ENCODE measurements at regions not wholly inside any gene's neighbourhood (a gene's known extent, or its start where the extent isn't known, plus 50 kb on each side); places are given as distances from the start of the nearest gene placed in this dataset.
A peak's percentile ranks its signal among the peaks of the same experiment; 100 is the strongest.

DNA sequence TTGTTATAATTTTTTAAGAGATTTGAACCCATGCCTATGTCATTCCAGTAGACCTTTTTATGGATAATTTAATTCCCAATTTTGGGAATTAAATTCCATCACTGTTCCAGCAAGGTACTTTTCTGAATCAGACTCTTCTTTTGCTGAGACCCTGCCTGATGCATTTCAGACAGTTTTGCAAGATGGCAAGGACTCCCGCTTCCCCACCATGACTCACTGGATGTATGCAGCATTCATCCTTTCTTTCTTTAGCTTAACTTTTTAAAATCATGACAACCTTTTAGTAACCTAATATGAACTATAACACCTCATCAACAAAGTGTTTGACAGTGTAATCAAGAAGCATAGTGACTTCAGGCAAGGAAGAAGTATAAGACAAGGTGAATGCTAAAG, 178.1 kb upstream of the LEF1 start:
- H3K27ac ChIP-seq: no peak overlapping the region
- DNase-seq (ENCODE audit: low read depth, low spot score): no peak

- DNase-seq (ENCODE audit: low read depth, low spot score): no peak
- H3K27ac ChIP-seq: no peak overlapping the region
These were observed 177.4 kb upstream of the LEF1 start for GRCh38 chr4:108345862-108346817.

GRCh38 chr4:108342325-108342970, 173.7 kb upstream of the LEF1 start:
- no peak for DNase-seq (ENCODE audit: low read depth, low spot score)
- H3K27ac ChIP-seq: no peak overlapping the region

- DNase-seq (ENCODE audit: low read depth, low spot score): no peak
- H3K27ac ChIP-seq: no peak overlapping the region
These were observed 169.2 kb upstream of the LEF1 start for GRCh38 chr4:108337923-108338322.

GRCh38 chr4:108336076-108336475, 167.3 kb upstream of the LEF1 start:
- DNase-seq (ENCODE audit: low read depth, low spot score): peak; percentile 36

DNA sequence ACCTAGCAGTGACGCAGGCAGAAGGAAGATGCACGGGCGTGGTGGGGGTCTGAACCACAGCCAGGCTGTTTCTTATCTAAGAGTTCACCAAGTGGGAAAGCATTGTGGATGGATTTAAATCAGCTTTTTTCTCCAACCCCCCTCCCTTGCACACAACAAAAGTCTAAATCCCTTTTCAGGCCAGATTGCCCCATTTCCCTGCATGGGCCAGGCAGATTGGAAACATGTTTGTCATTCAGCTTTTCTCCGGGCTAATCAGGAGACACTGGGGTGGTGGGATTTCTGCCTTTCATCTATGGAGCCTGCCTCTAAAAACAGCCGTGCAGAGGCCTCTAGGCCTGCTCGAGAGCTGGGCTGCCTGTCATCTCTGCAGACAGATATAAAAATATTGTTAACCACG, 166.3 kb upstream of the LEF1 start:
- no peak for DNase-seq (ENCODE audit: low read depth, low spot score)
- no peak overlapping the region for H3K27ac ChIP-seq

More at GRCh38 chr4:108336076-108336475, 167.3 kb upstream of the LEF1 start:
- no peak overlapping the region for H3K27ac ChIP-seq

- no peak for DNase-seq (ENCODE audit: low read depth, low spot score)
- no peak overlapping the region for H3K27ac ChIP-seq
These were observed 165.3 kb upstream of the LEF1 start for GRCh38 chr4:108334031-108334430.

- no peak for DNase-seq (ENCODE audit: low read depth, low spot score)
- H3K27ac ChIP-seq: no peak overlapping the region
These were observed 164.7 kb upstream of the LEF1 start for GRCh38 chr4:108333353-108333942.

- no peak overlapping the region for H3K27ac ChIP-seq
- no peak for DNase-seq (ENCODE audit: low read depth, low spot score)
These were observed 163.3 kb upstream of the LEF1 start for GRCh38 chr4:108331905-108332632.

DNA sequence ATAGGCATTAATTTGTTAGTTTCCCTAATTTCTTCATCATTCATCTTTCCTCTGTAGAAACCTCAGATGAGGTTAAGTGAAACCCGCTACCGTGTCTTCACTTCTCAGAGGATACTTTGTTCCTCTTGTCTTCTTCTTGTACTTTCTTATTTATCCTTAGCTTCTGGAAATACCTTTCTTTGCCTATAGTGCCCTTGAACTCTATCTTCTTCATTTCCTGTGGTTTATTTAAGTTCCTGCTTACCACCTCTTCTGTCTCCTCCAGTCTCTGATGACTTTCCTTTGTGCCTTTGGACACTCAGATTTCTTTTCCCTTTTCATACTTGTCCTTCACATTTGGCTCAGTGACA, 159.6 kb upstream of the LEF1 start:
- no peak overlapping the region for H3K27ac ChIP-seq
- no peak for DNase-seq (ENCODE audit: low read depth, low spot score)

DNA sequence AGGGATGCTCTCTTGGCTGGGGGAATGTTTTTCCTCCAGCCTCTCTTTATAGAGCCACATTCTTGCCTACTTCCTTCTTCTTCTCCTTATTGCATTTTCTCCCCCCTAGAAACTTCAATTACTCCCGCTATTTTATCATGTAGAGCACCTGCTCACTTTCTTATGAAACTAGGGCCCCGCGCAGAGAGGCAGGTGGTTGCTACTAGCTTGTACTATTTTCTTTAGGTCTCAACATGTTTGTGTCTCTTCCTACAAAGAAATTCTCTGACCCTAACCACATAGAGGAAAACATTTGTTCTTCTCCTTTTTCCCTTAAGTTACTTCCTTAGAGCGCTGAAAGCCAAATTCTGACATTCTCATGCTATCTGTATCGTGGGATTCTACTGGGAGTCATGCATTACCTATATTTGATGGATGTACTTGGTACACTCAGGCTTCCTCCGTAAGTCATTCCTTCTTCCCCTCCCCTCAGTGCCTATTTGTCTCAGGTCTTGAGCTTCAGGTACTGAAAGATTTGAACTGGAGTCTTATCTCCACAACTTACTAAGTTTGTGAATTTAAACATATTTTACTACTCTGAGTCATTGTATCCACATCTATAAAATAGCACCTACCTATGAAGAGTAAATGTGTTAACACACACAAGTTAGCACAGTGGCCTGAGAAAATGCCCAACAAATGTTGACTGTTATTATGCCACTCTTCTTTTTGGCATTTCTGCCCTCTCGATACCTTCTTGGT, 159.1 kb upstream of the LEF1 start:
- H3K27ac ChIP-seq: no peak overlapping the region
- no peak for DNase-seq (ENCODE audit: low read depth, low spot score)

DNA sequence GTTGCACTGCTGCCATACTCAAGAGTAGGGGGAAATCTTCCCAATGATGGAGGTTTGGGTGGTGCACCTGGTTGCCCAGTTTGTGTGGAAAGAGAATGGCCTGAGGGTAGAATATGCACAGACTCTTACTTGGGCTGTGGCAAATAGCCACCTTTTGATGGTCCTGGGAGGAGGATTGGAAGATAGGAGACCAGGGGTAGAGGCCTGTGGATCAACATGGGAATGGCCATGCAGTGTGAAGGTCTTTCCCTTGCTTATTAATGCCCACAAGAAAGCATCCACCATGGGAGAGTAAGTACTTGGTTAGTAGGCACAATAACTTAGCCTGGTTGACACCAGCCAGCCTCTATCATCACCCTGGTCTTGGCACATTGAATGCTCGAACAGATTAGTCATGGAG, 156.8 kb upstream of the LEF1 start:
- DNase-seq (ENCODE audit: low read depth, low spot score): no peak
- H3K27ac ChIP-seq: no peak overlapping the region

DNA sequence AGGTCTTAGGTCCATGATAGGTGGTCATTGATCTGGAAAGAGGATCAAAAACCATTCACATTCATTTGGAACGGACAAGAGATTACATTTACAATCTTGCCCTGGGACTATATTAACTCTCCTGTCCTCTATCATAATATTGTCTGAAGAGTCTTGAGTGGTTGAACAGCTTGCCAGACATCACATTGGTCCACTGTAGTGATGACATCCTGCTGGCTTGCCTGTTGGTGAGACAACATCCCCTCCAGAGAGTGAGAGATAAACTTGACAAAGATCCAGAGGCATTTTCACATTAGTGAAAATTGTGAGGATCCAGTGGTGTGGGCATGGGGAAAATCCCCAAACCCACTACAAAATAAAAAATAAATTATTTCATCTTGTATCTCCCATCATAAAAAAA, 155.7 kb upstream of the LEF1 start:
- DNase-seq (ENCODE audit: low read depth, low spot score): no peak
- H3K27ac ChIP-seq: no peak overlapping the region

GRCh38 chr4:108322497-108322896, 153.8 kb upstream of the LEF1 start:
- DNase-seq (ENCODE audit: low read depth, low spot score): no peak

GRCh38 chr4:108320061-108320460, 151.3 kb upstream of the LEF1 start:
- DNase-seq (ENCODE audit: low read depth, low spot score): no peak
- H3K27ac ChIP-seq: no peak overlapping the region

More at GRCh38 chr4:108322497-108322896, 153.8 kb upstream of the LEF1 start:
- H3K27ac ChIP-seq: no peak overlapping the region

DNA sequence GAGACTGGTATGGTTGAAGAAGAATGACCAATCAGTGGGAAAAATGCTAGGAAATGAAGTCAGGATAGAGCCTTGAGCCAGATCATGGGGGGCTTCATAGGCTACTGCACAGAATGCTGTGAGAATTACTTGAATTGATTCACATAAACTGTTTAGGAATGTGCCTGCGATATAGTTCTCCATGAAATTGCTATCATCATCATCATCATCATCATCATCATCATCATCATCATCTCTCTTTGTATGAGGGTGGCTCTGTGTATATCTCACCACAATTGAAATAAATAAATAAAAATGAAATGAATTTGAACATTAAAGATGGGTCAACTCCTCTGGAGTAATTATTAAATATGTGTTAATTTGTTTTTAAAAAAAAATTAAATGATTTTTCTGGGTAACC, 148.6 kb upstream of the LEF1 start:
- DNase-seq (ENCODE audit: low read depth, low spot score): no peak
- no peak overlapping the region for H3K27ac ChIP-seq

DNA sequence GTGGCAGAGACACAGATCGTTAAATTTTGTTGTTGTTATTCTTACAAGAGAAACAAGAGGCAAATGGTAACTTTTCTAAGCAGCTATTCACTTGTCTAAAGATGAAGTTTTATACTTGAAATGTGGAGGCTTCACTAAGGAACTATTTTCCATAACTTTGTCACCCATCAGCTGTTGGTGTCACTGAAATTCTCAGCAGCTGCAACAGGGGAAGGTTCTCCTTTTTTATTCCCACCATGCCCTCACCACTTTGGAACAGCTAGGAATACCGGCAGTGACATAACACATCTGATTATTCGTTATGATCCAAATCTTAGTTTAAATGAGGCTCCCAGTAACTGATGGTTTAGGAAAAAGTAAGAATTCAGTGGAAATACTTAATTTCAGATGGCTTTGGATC, 147.0 kb upstream of the LEF1 start:
- no peak overlapping the region for H3K27ac ChIP-seq
- no peak for DNase-seq (ENCODE audit: low read depth, low spot score)

- DNase-seq (ENCODE audit: low read depth, low spot score): no peak
- H3K27ac ChIP-seq: no peak overlapping the region
These were observed 146.3 kb upstream of the LEF1 start for GRCh38 chr4:108314900-108315589.

GRCh38 chr4:108313546-108314339, 145.0 kb upstream of the LEF1 start:
- no peak for DNase-seq (ENCODE audit: low read depth, low spot score)
- H3K27ac ChIP-seq: no peak overlapping the region

Measured in epithelial cell of prostate (primary cell).